ENCODE measurements at regions not wholly inside any gene's neighbourhood (a gene's known extent, or its start where the extent isn't known, plus 50 kb on each side); places are given as distances from the start of the nearest gene placed in this dataset.

DNA sequence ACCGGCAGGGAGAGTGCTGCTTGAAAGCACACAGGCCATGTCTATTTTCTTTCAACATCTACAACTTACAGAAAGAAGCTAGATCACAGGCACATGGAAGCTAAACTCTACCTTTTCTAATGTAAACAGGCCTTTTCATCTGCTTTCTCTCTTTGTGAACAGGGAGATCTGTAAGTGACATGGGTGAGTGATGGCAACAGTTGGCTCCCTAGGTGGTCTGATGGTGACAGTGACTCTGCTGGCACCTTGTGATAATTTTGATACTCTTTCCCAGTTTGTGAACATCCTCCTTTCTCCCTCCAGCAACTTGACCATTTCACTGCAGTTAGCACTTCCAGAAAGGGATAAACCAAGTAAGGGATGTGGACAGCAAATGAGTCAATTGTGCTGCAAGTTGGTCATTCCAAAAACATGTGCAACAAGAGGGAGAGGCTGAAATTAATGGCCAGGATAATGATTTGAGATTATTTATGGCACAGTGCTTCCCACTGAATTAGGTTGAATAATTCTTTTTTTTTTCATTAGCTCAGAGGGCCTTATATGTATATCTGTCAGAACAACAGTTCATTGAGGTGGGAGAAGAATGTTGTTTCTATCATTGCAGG is 89.5 kb downstream of the XCL2 start:
- no peak for DNase-seq

DNA sequence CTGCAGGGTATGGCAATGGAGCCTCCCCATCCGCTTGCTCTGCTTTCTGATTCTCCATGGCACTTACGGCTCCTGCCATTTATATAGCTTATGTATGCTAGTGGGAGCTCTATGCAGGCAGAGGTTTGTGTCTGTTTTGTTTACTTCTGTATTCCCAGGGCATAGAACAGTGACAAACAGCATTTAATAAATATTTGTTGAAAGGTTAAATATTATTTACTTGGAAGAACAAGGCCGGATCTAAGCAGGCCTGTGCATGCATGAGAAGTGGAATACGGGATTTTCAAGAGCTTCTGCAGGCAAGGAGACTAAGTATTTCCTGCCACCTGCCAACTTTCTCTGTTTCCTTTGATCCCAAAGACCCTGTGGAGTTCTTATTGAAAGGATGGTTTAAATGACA is 90.7 kb downstream of the XCL2 start:
- DNase-seq: no peak

DNA sequence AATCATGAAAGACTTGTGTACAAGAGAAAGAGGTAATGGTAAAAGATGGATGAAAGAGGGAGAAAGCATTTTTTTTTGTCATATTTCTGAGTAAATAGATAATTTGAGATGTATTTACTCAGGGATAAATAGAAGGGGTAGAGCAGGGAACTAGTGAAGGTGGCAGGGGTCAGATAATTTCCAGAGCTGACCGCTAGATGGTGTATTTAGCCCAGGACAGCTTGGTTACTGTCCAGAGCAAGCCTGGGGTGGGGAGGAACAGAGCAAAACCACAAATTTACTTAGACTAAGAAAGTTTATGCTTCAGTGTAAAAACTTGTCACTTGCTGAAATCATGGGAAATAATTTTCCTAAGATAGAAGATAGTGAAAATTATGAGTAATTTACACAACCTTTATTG is 91.5 kb downstream of the XCL2 start:
- no peak for DNase-seq

DNA sequence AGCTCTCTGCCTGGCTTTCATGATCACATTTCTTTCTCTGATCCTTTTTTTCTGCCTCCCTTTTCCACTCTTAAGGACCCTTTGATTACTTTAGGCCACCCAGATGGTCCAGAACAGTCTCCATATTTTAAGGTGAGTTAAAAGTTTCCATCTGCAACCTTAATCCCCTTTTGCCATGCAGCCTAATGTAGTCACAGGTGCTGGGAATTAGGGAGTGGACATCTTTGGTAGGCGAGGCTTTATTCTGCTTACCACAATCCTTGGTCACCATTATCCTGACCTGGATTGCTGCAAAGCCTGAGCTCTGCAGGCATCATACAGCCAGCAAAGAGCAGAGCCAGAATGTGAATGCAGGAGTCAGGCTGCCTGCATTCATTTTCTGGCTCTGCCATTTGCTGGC is 95.9 kb downstream of the XCL2 start:
- DNase-seq: no peak

DNA sequence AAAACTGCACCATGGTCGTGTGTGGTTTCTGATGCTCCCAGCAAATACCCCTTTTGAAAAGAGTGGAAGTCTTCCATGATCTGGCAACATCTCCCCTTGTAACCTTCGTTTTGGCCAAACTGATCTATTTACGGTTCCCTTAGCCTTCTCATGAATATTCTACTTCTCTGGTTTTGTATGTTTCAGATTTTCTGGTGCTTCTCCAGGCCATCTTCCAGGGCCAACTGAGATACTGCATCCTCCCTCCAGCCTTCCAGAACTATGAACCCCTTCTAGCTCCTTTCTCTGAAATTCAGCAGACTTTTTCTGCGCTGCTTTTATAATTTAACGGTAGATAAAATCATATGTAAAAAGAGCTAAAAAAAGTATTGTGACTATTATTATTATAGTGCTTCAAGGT is 97.7 kb downstream of the XCL2 start:
- no peak for DNase-seq

DNA sequence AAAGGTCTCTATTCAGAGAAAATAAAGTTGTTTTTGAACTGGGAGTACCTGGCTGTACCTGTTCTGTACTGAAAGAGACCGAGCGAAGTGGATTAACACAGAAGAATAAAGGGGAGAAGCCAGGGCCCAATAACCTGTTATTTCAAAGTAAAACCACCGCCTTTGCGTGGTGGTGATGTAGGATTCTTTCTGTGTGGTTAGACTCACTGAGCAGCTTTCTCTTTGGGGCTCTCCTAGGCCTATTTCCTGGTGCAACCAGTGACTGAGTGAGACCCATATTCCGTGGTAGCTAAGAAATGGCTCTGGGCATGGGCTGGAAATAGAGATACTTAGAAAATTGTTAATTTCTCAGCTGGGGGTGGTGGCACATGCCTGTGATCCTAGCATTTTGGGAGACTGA is 99.9 kb downstream of the XCL2 start:
- peak; percentile 15 for DNase-seq

DNA sequence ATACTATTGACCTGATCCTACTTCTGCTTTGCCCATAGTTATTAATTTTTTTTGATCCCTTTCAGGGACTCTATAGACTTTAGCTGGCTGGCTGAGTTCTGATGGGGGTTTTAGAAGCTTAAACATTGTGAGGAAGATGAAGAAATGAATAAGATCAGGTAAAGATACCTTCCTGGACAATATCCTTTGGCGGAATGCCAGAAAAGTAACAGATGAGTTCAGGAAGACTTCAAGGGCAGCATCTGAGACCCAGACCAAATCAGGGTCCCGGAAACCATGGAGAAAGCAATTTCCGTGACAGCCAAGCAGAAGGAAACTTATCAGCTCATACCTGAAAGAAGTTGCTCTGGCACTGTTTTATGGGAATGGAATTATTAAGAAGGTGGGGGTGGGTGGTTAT is 100.4 kb downstream of the XCL2 start:
- DNase-seq: no peak

DNA sequence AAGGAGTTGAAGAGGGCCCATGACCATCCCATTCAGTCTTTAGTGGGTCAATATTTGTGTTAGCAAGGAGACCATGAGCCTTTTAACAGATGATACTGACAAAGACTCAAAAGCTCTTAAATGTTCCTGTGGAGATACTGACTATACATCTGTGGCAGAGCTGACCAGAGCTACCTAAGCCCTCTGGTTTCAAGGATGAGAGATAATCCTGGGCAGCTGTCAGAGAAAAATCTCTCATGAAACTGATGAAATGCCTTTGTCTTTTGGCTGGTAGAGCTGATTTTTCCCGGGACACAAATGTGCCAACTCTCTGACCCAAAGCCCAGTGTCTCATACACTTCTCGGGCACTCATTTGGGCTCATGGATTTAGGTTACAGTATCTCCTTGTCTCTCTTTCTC is 100.9 kb downstream of the XCL2 start:
- DNase-seq: no peak

DNA sequence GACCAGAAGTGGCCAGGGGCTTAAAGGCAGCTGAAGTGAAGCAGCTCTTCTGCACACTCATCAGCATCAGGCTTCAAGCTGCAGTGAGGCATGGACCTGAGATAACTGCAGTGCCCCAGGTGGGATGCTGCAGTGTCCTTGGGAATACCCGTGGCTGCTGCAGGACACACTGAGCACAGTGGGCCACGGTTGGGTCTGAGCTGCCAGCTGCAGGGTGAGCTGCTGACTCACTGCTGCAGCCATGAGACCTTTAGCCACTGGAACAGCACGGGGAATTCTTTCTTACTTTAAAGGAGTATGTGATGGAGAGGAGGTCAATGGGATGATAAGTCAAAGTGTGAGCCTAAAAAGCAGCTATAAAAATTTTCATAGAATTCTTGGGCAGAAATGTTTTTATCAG is 102.1 kb downstream of the XCL2 start:
- no peak for DNase-seq

DNA sequence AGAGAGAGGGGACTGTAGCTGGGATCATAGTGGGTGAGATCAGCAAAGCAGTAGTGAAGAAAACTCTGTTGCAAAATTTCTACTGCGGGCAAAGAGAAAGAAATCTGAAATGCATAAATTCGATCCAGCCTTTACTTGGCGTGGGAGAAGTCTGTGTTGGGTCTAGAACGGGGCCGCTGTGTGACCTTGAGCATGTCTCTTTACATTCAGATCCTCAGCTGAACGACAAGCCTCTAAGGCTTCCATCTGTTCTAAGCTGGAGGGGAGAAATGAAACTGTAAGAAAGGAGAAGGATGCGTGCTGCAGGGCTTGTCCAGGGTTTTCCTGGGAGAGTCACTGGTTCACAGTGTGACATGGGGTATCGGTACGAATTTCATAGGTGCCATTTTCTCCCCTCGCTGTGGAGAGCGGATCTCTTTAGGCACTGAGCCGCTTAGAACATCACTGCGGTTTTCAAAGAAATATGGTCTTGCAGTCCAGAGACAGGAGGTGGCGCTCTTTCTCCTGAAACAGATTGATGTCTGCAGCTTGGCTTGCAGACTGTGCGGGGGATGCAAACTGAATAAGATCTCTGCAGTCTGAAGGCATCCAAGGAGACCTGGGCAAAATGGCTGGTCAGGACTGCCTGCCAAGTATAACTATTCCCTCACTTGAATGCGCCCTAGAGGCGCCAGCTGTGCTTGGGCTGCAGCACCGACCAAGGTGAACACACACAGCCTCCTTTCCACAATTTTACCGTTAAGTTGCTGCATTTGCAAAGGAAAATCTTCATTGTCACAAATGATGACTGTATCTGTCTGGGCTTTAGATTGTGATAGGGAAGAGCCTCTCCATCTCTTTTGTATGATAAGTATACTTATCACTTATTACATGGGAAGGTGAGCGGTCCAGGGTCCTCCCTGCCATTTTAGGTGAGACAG is 104.1 kb downstream of the XCL2 start:
- peak; percentile 86 for DNase-seq

DNA sequence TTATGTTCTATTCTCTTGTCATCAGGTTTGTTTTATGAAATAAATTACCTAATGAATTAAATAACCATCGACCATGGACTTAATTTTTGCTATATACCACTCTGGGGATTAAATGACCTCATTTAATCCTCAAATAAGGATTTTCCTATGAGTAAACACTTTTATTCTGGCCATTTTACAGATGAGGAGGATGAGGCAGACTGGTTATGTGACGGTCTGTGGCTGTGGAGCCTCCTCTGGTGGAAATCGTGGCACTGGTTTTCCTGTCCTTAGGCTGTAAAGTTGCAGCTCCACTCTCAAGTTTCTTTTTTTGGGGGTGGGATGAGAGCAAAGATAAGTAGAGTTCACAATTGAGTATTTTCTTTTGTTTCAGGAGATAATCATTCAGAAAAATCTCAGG is 105.2 kb downstream of the XCL2 start:
- DNase-seq: no peak

DNA sequence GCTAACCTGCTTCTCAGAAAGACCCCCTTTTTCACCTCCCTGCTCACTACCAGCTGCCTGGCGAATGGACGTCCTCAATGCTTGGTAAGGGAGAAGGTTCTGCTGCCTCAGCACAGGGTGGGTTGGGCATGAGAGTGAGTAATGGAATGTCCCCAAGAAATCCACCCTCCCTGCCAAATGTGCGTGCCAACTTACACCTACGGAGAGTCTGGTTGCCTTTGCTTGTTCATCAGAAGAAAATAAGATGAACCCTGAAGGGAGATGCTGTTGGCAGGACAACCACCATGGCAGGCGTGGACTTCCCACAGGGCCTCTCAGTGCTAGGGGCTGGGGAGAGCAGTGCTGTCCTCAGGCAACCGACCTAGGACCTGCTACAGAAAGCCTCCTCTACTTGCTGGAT is 106.0 kb downstream of the XCL2 start:
- DNase-seq: no peak

DNA sequence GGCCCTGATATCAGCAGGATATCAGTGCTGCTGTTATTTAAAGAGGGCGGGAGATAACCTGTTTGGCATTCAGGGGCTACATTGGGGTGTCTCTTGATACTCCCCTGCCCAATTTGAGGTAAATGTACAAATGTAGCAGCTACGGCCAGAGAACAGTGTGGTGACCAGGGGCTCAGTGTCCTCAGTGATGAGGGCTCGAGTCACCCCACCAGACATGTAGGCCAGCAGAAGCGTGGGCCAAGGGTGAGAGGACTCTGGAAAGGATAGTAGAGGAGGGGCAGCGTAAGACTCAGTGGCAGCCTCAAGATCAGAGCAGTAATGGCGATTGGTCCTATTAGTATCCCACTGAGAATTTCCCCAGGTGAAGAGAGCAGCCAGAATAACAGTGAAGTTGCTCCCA is 108.4 kb downstream of the XCL2 start:
- DNase-seq: no peak

DNA sequence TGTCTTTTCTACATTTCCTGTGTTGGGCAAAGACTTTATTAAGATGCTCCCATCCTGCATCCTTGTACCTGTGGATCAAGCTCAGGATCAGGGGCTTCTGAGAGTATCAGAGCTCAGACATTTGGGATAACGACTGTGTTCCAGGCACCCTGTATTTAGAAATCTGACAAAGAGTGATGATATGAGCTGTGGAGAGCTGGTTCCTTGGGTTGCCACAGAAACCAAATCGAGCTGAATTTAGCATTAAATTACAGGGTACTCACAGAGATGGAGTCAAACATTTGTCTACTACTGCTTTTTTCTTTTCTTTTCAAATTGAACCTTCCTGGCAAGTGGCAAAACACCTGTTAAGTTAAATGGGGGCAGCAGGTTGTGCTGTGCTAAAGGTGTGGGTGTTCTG is 110.6 kb downstream of the XCL2 start:
- DNase-seq: no peak

DNA sequence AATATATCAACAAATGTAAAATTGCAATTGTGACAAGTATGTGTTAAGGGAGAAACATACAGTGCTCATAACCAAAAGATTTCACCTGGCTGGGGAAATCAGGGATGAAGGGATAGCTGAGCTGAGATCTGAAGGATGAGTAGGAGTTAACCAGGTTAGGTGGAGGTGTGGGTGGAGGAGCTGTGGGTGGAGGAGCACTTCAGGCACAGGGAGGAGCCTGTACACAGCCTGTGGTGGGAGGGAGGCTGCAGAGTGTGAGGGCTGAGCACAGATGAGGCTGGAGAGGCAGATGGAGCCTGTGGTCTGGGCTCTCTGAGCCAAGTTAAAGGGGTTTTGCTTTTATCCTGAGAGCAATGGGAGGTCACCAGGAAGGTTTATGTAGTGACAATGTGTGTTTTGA is 111.9 kb downstream of the XCL2 start:
- no peak for DNase-seq

DNA sequence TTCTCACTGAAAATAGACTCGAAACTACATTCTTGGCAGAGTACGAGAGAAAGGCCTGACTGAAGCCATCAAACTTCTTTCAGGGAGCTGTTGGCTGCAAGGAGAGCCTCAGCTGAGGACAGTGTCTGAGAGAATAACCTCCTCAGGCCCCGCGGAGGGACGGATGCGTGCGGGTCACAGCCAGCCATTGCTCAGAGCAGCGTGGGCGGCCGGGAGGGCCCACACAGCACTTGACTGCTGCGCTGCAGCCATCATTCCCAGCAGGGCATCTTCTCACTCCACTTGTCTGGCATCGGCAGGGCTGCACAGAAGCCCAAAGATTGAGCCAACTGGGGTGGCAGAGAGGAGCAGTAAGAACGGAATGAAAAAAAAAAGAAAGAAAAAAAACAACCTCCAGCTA is 113.5 kb downstream of the XCL2 start:
- DNase-seq: no peak

DNA sequence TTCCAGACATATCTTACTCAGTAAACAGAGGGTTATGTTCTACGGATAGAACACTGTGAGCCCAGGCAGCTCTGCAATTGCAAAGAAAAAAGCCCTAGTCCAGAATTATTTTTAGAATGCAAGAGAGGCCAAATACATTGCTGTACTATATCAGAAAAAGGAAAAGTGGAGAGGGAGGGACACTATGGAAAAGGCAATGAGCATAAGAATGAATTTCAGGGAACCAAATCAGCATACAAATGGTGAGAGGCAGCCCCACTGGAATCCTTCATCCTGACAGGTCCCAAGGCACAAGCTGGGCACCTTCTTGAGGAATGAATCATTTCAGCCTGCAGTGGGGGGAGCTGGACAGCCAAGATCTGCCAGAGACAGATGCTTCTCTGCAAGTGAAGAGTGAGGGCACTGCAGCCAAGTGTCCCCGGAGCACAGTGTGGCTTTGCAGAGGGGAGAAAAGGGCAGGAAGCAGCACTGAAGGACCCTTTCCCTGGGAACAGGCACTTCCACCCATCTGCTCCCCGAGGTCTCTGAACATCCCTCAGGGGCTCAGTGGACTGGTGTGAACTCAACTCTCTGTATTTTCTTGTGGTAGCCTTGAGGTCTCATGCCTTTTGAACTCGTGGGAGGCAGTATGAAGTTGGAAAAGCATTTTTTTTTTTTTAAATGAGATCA is 115.6 kb downstream of the XCL2 start:
- no peak for DNase-seq

DNA sequence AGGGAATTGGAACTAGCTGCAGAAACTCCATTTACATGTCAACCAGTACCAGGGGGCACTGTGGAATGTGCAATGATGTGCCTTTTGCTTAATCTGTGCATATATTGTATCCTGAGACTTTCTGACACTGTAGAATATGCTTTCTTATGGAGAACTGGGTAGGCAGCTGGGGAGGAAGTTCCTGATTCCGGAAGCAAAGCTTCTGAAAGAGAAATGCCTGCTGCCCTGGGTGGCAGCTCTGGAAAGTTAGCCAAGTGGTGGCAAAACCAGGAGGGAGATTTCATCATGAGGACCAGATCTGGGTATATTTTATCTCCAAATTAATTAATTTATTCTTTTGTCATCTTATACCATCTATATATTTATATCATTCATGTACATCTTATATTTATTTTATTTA is 116.7 kb downstream of the XCL2 start:
- no peak for DNase-seq

DNA sequence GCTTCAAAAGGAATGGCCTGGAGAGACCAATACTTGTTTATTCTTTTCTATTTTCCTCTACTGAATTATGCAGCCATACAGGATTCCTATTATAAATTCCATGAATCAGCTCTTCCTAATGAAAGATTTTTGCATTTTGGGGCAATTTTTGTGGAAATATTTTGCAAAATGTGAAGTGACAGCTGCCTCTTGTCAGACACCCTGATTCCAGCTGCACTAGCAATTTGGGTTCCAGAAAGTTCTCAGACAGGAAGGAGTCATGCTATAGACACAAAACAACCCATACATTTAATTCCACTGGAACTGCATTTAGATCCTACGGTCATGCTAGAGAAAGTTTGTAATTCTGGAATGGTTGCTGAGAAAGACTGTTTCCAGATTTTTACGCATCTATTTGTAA is 119.5 kb downstream of the XCL2 start:
- DNase-seq: no peak

DNA sequence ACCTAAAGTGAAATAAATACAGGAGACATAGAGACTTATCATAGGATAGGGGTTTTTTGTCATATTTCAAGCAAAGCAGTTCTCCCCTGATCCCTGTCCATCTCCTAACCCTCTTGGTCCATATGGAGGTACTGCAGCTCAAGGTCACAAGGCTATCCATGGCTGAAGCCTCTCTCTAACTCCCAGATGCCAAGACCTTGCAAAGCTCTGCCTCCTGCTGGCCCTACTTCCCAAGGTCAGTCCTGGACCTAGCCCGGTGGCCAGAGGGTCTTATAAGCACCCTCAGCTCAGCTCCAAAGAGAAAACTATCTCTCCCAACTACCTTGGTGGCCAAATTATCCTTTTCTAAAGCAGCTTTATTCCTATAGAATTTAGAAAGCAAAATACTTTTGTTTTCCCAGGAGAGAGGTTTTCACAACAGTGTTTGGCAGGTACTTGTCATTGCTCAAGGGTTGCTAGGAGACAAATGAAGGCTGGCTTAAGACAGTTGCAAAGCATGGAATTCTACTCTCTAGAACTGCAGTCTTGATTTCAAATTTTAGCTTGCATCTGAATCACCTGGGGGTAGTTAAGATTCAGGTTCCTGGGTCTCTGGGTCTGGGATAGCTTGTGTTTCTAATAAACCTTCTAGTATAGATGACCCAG is 121.5 kb downstream of the XCL2 start:
- DNase-seq: no peak

DNA sequence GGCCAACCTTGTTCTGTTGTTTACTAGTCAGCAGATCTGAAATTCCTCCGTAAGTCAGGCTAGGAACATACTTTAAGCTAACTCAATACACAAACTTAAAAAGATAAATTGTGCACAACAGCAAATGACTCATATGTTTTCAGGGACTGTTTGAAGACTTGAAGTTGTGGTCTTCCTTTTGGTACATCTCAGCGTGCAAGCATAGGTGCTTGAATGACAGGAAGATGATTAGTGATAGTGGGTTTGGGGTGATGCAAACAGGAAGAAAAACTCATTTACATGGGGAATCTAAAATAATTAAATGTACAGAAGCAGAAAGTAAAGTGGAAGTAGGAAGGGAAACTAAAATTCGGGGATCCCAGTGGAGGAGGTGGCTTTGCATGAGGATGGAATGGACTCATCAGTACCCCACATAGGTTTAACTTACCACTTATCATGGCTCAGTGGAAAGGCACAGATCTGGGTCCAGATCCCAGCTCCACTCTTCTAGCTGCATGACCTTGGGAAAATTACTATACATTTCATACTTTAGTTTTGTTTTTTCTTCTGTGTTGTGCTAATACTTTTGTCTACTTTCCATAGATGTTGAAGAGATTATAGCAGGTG is 122.3 kb downstream of the XCL2 start:
- DNase-seq: no peak

DNA sequence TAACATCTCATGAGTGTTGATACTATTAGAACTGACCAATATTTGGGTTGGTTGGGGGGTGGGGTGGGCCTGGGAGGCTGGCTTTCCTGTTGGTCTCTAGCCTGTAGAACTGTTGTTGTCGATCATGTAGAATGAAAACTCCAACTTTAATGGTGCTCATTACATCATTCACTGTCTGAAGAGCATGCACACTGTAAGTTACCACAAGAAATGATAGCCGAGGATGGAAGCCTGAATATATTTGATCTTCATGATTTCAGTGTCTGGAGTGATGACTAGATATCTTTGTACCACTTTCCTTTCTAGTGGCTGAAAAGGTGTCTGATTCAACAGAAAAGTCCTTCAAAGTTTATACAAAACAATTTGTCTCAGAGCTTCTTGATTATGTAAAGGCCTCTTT is 123.6 kb downstream of the XCL2 start:
- no peak for DNase-seq

DNA sequence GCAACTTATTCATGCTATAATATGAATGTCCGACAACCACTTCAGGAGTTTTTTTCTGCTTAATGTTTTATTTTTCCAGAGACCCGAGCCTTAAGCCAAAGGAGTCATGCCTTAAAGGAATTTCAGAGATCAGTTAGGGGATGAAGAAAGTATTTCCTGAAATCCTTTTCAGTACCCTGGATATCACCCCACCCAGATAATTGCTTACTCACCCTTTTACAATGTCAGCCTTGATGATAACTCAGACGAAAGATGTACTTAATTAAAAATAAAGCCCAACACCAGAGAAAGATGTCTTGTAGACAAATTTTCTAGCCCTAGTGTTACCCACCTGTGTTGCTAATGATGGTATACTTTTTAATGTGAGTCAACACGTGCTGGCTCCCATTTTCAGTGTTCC is 124.1 kb downstream of the XCL2 start:
- DNase-seq: no peak

Measured in stimulated activated CD4-positive, alpha-beta T cell treated with anti-CD3 and anti-CD28 coated beads, Interleukin-15, amount 100 ng/mL, for 24 hours (primary cell).